ENCODE measurements at regions not wholly inside any gene's neighbourhood (a gene's known extent, or its start where the extent isn't known, plus 50 kb on each side); places are given as distances from the start of the nearest gene placed in this dataset.

GRCh38 chr7:121531175-121532070 lies 135.3 kb upstream of the FAM3C start:
- Histone ChIP-seq H3K4me3 (ENCODE audit: low read depth in 2 of 2, low read length in 2 of 2) (no peak overlapping the region), H3K27me3 (ENCODE audit: control insufficient read depth, insufficient read depth, low read length) (no peaks in the 10 kb centered on the region), H3K4me1 (ENCODE audit: control insufficient read depth, insufficient read depth, low read length) (peaks cover 22% of the 10 kb centered on the region), H3K27ac (ENCODE audit: low read length) (peak overlapping the region; percentile 86), H3K9me3 (ENCODE audit: control insufficient read depth, insufficient read depth, low read depth, low read length) (peaks cover 36% of the 10 kb centered on the region; the same call in 1 of the 2 replicates), H3K36me3 (ENCODE audit: control insufficient read depth, insufficient read depth, low read length) (no peaks in the 10 kb centered on the region)
- no peak for DNase-seq (ENCODE audit: low read depth, low spot score)
- CTCF ChIA-PET = interaction anchor here (0.7 kb wide), 1 partner anchor 790 kb away, joined by 12 read pairs; no protein-coding TSS in a partner anchor
- BruUV-seq (replicated peaks) = no TSS peak
- TF ChIP-seq REST (IDR thresholded peaks at IDR 0.05; ENCODE audit: insufficient read depth in 1 of 2, low read depth in 2 of 2, low read length in 1 of 2) = no peak
- no peak for TF ChIP-seq CTCF (IDR thresholded peaks at IDR 0.05)
- in situ Hi-C loops (cut with HindIII; ENCODE audit: low pct_unique_long_range_greater_than_20kb, low sequenced_read_pairs) (no loop called here), intact Hi-C loops (cut with micrococcal nuclease; ENCODE audit: unreplicated experiment) (no loop called here)
- POLR2A ChIA-PET = interaction anchor here (0.6 kb wide), 1 partner anchor 11 kb away, joined by 3 read pairs; no protein-coding TSS in a partner anchor
- ATAC-seq = no peak

GRCh38 chr7:121530227-121531174 lies 134.4 kb upstream of the FAM3C start:
- no TSS peak for BruUV-seq (replicated peaks)
- intact Hi-C loops (cut with micrococcal nuclease; ENCODE audit: unreplicated experiment) = no loop called here

More at GRCh38 chr7:121530227-121531174, 134.4 kb upstream of the FAM3C start:
- Histone ChIP-seq H3K9me3 (ENCODE audit: control insufficient read depth, insufficient read depth, low read depth, low read length) (peaks cover 36% of the 10 kb centered on the region; the same call in 1 of the 2 replicates), H3K27ac (ENCODE audit: low read length) (peak overlapping the region; percentile 86), H3K4me3 (ENCODE audit: low read depth in 2 of 2, low read length in 2 of 2) (peak overlapping the region; percentile 10 to 30; a peak in 2 of 4 replicates), H3K36me3 (ENCODE audit: control insufficient read depth, insufficient read depth, low read length) (no peaks in the 10 kb centered on the region), H3K27me3 (ENCODE audit: control insufficient read depth, insufficient read depth, low read length) (no peaks in the 10 kb centered on the region), H3K4me1 (ENCODE audit: control insufficient read depth, insufficient read depth, low read length) (peaks cover 22% of the 10 kb centered on the region)
- ChIA-PET CTCF (interaction anchor here (0.7 kb wide), 1 partner anchor 789 kb away, joined by 12 read pairs; no protein-coding TSS in a partner anchor), POLR2A (interaction anchor here (0.6 kb wide), 1 partner anchor 12 kb away, joined by 3 read pairs; no protein-coding TSS in a partner anchor)
- in situ Hi-C loops (cut with HindIII; ENCODE audit: low pct_unique_long_range_greater_than_20kb, low sequenced_read_pairs) = no loop called here
- DNase-seq (ENCODE audit: low read depth, low spot score) = peak; percentile 100
- ATAC-seq = peak; percentile 100
- TF ChIP-seq REST (IDR thresholded peaks at IDR 0.05; ENCODE audit: insufficient read depth in 1 of 2, low read depth in 2 of 2, low read length in 1 of 2) = no peak
- peak; percentile 90 for TF ChIP-seq TCF7L2 (IDR thresholded peaks at IDR 0.05; ENCODE audit: low read depth, low read length)
- peak; percentile 64; the same call in 1 of the 2 replicates for TF ChIP-seq POLR2AphosphoS5 (IDR thresholded peaks at IDR 0.05; ENCODE audit: low read depth, low read length)
